GM10248 (cell line): ENCODE measurements at regions not wholly inside any gene's neighbourhood (a gene's known extent, or its start where the extent isn't known, plus 50 kb on each side); places are given as distances from the start of the nearest gene placed in this dataset.

Source experiments
- CTCF ChIA-PET: fragments of 300-600 bp; sonication (Branson Sonifier 250); formaldehyde crosslinking; extraction: SDS; loops from one replicate; lab custom pipeline; 2021; ENCODE audit warnings: antibody characterized with exemption; lab: Yijun Ruan, JAX
- POLR2A ChIA-PET: fragments of 350-650 bp; sonication (Branson Sonifier 250); formaldehyde crosslinking; extraction: SDS; loops from one replicate; lab custom pipeline; 2020; ENCODE audit warnings: antibody characterized with exemption; lab: Yijun Ruan, JAX
- DNase-seq: peaks from one replicate; pipeline ENCODE4 v3.0.0; 2012; ENCODE audit errors: extremely low spot score
- CTCF ChIP-seq: IDR thresholded peaks from 2 replicates; pipeline ENCODE4 v1.5.1; 2012; ENCODE audit warnings: mild to moderate bottlenecking, low read depth; ENCODE audit errors: extremely low read depth, missing control alignments, control extremely low read depth

GRCh38 chr3:107055181-107055942 lies 321.9 kb upstream of the CCDC54 start:
- TF ChIP-seq CTCF, result no peak
- ChIA-PET CTCF (interaction anchor here (1.1 kb wide), 2 partner anchors 10 kb away, joined by 4 to 6 read pairs; no protein-coding TSS in a partner anchor), POLR2A (no interaction called here)
- DNase-seq, result no peak

- no peak for DNase-seq
- TF ChIP-seq CTCF, result no peak
- POLR2A ChIA-PET, result no interaction called here
- CTCF ChIA-PET, result interaction anchor here (1.2 kb wide), 1 partner anchor 9 kb away, joined by 6 read pairs; no protein-coding TSS in a partner anchor
Observed at GRCh38 chr3:107061466-107061865, 315.8 kb upstream of the CCDC54 start.

GRCh38 chr3:107062310-107062709 lies 314.9 kb upstream of the CCDC54 start:
- no peak for TF ChIP-seq CTCF
- DNase-seq, result no peak
- CTCF ChIA-PET, result interaction anchor here (2.1 kb wide), 1 partner anchor 10 kb away, joined by 7 read pairs; no protein-coding TSS in a partner anchor
- POLR2A ChIA-PET, result no interaction called here

DNA sequence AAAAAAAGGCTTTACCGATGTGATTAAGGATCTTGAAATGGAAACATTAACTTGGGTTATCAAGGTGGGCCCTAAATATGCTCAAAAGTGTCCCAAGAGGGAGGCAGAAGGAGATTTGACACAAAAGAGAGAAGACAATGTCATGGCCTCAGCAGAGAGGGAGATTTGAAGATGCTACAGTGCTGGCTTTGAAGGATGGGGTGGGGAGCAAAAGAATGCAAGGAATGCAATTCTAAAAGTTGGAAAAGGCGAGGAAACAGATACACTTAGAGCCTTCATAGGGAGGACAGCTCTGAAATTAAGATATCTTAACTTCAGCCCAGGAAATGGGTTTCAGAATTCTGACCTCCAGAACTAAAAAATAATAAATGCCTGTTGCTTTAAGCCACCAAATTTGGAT lies 314.5 kb upstream of the CCDC54 start:
- no peak for TF ChIP-seq CTCF
- CTCF ChIA-PET, result interaction anchor here (2.1 kb wide), 1 partner anchor 10 kb away, joined by 7 read pairs; no protein-coding TSS in a partner anchor
- no peak for DNase-seq
- POLR2A ChIA-PET, result no interaction called here

GRCh38 chr3:107063351-107063750 lies 313.9 kb upstream of the CCDC54 start:
- ChIA-PET CTCF (interaction anchor here (2.1 kb wide), 1 partner anchor 9 kb away, joined by 7 read pairs; no protein-coding TSS in a partner anchor), POLR2A (no interaction called here)
- no peak for DNase-seq

More at GRCh38 chr3:107063351-107063750, 313.9 kb upstream of the CCDC54 start:
- no peak for TF ChIP-seq CTCF
